Epithelial cell of esophagus (primary cell): ENCODE measurements at regions not wholly inside any gene's neighbourhood (a gene's known extent, or its start where the extent isn't known, plus 50 kb on each side); places are given as distances from the start of the nearest gene placed in this dataset.

Source experiments
- DNase-seq: peaks from one replicate; pipeline ENCODE4 v3.0.0; 2010; ENCODE audit warnings: low read depth
- H3K4me3 ChIP-seq: 2 replicates; pipeline ENCODE4 v1.5.1; 2011; ENCODE audit warnings: mild to moderate bottlenecking, low read length, control low read depth
- CTCF ChIP-seq: IDR thresholded peaks from 2 replicates; pipeline ENCODE4 v1.5.1; 2011; ENCODE audit warnings: low read depth, mild to moderate bottlenecking, low read length, control low read depth, inconsistent platforms; ENCODE audit not compliant: insufficient read depth; ENCODE audit errors: missing control alignments

GRCh38 chr6:138656364-138657064, 117.1 kb upstream of the CCDC28A start:
- H3K4me3 ChIP-seq = no peak overlapping the region
- no peak for DNase-seq
- no peak for TF ChIP-seq CTCF

GRCh38 chr6:138657065-138657425, 116.5 kb upstream of the CCDC28A start:
- DNase-seq = no peak
- H3K4me3 ChIP-seq = no peak overlapping the region
- no peak for TF ChIP-seq CTCF

GRCh38 chr6:138659998-138660397, 113.6 kb upstream of the CCDC28A start:
- no peak for TF ChIP-seq CTCF
- no peak overlapping the region for H3K4me3 ChIP-seq
- no peak for DNase-seq

- H3K4me3 ChIP-seq = peak overlapping the region; percentile 2
- TF ChIP-seq CTCF = no peak
- peak; percentile 96 for DNase-seq
These were observed 111.1 kb upstream of the CCDC28A start for GRCh38 chr6:138662471-138662870.

GRCh38 chr6:138663892-138664291, 109.7 kb upstream of the CCDC28A start:
- TF ChIP-seq CTCF = no peak
- no peak overlapping the region for H3K4me3 ChIP-seq
- no peak for DNase-seq

GRCh38 chr6:138664745-138665144, 108.8 kb upstream of the CCDC28A start:
- TF ChIP-seq CTCF = no peak
- DNase-seq = no peak
- H3K4me3 ChIP-seq = no peak overlapping the region

GRCh38 chr6:138666636-138667035, 106.9 kb upstream of the CCDC28A start:
- TF ChIP-seq CTCF = no peak
- DNase-seq = no peak
- no peak overlapping the region for H3K4me3 ChIP-seq
